ENCODE measurements at regions not wholly inside any gene's neighbourhood (a gene's known extent, or its start where the extent isn't known, plus 50 kb on each side); places are given as distances from the start of the nearest gene placed in this dataset.

DNA sequence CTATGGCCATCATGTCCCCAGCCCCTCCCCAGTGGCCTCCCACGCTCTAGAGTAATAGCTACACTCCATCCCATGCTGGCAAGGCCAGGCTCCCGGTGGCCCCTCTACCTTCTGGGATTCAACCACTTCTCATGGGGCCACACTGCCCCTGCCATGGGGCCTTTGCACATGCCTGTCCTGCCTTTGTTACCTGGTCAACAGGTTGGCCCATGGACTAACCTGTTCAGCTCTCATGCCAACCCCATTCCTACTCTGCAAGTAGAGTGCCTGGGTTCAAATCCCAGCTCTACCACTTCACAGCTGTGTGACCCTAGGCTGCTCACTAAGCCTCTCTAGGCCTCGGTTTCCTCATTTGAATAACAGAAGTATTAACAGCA lies 98.5 kb downstream of the RFLNA start:
- no peak for DNase-seq

DNA sequence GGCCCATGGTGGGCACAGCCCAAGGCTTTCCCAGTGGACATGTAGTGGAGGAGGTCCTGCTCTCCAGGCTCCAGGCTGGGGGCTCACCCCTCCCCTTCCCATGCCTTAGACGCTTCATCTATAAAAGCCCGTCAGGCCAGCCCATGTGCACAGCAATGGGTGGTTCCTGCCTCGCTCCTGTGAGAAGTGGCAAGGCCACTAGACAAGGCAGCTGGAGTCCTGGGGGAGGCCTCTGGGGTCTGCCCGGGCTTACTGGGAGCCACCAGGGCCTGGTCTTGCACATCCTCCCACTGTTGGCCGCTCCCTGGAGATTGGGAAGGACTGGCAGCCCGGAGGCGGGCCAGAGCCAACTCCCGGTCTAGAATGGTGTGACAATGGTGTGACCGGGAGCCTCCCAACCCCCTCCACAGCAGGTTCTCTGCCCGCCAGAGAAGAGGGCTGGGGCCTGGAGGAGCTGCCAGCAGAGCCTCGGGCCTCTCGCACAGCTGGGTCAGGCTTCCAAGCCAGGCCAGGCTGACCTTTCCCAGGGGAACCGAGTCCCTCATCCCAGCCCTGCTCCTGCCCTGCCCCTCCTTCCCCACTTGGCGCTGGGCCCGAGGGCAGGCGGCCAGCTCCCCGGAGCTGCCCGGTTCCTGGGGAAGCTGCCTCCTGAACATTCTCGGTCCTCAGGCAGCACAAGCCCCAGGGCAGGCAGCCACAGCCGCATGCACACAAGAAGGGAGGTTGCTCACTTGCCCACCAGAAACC lies 97.9 kb downstream of the RFLNA start:
- peak; percentile 87 for DNase-seq

DNA sequence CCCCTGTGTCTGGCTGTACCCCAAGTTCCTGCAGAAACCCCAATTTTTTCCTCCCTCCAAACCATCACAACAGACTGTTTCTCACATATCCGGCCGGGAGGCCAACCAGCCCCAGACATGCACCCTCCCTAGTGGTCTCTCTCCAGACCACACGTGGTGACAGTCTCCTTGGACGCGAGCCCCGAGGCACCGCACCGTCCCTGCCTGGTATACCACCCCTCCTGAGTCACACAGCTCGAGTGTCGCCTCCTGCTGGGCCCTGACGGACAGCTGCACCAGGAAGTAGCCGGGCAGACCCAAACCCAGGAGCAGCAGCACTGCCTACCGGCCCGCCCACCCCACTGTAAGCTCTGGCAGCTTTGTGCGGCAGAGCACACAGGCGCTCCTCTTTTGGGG lies 97.4 kb downstream of the RFLNA start:
- peak; percentile 94 for DNase-seq

DNA sequence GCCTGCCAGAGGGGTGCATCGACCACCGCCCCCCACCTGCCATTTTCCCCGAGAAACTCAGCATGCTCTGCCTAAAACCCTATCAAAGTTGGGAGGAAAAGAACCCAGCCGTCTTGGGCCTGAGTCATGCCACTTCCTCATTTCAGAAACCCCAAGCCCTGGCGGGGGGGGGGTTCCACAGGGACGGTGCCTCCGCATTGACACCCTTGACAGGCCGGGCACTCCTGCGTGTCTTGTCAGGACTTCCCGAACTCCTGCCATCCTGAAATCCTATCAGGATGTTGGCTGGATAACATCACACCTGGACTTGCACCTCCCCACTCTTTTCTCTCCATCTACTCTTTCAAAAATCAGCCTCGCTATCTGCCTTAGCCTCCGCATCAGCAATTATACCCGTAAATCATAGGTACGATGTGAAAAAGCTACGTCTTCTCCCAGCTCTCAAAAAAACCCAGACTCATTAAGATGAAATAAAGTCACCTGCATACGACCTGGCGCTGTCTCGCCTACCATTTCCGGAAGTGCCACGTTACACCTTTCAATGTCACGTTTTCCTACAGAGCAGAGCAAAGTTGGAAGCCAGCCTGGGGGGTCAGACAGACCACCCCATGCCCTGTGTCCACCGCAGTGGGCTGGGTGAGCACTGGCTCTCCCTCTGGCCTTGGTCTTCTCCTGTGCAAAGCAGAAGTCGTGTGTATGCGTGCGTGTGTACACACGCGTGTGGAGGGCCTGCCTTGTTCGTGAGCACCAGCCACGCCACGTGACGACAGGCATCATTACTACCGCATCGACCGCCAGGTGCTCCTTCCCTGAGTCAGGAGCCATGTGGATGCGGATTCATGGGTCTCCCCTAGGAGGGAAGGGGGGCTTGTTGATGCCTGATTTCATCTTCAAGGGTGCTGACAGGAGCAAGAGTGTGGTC lies 96.7 kb downstream of the RFLNA start:
- peak; percentile 63 for DNase-seq

DNA sequence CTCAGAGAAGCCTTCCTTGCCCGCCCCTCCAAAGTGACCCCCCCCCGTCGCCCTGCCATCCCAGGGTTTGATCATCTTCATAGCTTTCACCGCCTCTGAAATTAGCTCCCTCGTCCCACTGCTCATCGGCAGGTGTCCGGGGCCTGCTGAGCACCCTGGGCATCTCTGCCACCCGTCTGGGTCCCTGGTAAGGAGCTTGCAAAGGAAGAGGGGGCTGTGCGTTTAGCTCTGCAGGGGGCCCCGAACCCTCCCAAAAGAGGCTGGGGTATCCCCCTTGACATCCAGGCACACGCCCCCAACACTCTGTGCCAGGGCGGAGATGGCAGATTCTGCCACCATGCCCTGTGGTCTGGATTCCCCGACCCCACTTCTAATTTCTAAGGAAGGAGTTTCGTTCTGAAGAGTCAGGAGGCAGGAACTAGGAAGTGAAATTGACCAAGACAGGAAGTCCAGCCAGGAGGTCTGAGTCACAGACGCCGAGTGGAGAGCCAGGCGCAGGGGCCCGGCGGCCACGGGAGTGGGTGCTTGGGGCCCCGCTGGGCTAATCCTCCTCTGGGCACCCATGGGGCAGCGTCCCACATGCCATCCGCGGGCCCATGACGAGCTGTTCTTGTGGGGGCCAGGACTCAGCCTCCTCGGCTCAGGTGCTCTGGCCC lies 95.7 kb downstream of the RFLNA start:
- DNase-seq, result peak; percentile 71

DNA sequence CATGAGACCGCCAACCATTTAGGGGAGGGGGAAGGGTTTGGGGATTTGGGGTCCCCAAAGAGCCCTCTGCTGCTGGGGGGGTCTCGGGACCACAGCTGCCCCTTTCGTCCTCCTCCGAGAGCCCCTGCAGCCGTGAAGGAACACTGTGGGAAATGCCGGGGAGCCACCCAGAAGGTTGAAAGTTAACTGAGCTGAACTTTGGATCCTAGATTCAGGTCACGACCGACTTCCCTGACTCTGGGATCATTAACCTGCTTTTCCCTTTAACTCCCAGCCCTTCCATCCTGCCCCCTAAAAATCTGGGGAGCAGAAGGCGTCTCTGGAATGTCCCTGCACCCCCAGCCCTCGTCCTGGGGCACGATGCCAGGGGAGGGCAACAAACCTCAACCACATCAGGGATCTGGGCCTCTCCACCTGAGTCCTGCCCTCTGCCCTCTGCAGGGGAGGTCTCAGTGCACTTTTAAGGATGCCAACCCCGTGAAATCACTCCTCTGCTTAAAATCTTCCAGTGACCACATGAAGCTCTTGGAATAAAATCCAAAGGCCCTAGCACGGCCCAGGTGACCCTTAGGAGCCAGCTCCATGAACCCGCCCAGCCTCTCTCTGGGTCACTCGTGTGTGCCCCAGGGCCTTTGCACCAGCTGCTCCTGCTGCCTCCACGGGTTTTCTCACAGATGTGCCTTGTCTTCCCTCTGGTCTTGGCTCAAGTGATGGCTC lies 95.0 kb downstream of the RFLNA start:
- no peak for DNase-seq

DNA sequence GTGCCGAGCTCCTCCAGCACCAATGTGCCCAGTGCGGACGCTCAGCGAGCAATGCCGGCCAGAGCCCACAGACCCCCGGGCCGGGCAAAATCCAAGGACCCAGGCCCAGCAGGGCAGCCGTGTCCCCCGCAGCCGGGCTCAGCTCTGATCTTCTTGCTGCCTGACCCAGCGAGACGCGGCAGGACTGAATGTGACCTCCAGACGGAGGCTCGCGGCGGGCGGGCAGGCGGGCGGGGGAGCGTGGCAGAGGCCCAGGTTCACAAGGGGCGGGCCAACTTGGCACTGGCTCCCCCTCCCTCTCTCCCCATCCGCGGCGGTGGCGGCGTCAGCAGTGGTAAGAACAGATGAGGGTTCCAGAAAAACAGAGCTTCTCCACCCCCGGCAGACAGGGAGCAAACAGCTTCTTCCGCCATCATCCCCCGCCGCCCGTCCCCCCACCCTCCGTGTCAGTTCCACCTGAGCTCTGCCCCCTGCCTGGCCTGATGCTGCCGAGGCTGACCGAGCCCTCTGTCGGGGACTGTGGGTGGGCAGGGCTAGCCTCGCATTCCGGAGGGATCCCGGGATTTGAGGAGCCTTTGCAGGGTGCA lies 94.3 kb downstream of the RFLNA start:
- peak; percentile 86 for DNase-seq

DNA sequence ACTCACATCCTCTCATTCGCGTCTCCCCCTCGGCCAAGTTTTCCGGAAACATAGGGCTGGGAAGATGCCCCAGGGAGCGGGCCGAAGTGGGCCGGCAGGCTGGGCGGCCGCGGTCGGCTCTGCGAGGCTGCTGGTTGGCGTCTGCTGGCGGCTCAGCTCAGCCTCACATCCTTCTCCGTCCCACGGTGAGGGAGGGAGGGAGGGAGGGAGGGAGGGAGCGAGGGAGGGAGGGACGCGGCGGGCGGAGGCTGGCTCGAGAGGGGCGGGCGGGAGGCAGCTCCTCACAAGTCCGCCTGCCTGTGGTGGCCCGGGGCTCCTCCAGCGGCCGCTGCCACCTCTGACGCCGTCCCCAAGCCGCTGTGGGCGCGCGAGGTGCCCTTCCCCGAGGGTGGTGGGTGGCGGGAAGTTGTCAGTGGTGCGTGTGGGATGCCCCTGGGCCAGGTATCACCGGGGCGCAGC lies 93.8 kb downstream of the RFLNA start:
- DNase-seq, result peak; percentile 90

DNA sequence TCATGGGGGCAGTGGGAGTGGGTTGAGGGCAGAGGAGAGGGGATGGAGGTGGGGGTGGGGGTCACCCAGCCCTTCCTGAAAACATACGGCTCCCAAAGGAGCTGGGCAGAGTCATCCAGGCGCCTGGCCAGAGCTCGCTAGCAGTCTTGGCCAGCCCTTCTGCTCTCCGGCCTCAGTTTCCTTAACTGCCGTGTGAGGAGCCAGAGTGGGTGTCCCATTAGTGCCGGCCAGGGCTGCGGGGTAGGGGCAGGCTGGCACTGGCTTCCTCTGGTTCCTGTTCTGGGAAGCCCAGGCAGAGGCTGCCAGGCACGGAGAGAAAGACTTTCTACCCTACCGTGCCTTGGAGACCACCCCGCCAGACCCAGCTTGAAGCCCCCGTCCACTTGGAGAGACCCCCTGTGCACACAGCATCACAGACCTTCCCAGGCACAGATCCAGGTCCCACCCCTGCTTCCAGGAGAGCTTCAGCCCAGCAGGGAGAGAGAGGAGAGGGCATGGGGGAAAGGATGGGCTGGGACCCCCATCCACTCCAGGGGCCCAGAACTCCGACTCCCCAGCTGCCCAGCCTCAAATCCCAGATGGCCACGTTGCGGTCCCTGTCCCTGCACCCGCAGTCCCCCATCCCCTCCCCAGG lies 93.3 kb downstream of the RFLNA start:
- no peak for DNase-seq

DNA sequence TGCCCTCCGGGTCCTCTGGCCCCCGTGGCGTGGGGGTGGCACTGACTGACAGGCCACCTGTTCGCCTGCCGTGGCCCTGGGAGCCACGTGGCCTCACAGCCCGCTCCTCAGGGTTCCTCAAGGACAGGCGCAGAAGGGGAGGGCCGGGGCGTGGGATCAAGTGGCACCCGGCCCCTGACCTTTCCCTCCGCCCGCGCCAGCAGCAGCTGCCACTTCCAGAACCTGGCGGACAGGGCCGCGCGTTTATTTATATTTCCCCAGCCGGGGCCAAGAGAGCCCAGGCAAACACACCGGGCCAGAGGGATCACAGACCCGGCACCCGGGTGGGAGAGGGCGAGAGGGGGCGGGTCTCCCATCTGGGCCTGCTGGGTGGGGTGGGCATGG lies 92.6 kb downstream of the RFLNA start:
- no peak for DNase-seq

DNA sequence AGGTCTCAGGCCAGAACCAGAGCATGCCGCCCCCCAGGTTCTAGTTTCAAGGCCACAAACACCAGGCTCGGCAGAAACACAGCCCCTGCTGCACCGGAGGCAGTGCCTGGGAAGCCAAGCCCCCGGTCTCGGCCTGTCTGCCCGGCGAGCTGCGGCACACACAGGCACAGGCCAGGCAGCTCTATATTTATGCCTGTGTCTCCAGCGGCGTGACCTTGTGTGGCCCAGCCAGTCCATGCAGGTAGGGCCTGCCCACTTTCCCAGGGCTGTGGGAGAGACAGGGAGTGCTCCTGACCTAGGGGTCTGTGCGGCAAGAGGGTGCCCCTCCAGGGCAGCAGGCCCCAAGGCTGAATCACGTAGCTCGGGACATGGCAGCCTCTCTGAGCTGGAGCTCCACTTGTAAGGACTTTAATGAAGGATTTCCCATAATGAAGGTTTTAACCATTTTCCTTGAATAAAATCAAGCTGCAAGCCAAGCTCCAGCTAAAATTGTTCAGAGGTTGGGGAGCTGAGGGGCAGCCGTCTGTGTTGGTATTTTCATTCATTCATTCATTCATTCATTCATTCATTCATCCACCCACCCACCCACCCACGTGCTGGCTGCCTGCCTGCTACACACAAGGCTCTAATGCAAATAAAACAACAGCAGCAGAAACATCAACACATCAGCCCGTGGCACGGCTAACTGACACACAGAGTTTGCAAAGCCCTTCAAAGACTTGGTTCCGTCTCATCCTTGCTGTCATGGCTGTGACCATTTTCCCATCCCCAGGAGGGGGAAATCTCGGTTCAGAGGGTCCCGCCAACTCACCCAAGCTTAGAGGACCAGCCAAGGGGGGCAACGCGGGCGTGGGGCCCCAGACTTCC lies 92.0 kb downstream of the RFLNA start:
- DNase-seq, result no peak

DNA sequence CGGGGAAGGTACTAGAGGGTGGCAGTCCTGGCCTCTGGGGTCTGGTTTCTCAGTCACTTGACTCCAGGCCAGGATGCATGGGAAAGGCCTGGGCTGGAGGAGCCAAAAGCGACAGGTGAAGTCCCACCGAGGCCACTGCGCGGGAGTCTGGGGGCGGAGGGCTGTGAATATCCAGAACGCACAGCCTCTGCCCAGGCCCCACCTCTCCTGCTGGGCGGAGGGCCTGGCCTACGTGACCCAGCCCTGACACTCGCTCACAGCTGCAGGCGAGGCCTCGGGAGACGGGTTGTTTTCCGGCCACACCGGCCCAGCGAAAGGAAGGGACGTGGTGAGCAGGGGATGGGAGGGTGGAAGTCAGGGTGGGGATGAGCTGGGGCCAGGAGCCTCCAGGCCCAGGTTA lies 91.2 kb downstream of the RFLNA start:
- peak; percentile 51 for DNase-seq

DNA sequence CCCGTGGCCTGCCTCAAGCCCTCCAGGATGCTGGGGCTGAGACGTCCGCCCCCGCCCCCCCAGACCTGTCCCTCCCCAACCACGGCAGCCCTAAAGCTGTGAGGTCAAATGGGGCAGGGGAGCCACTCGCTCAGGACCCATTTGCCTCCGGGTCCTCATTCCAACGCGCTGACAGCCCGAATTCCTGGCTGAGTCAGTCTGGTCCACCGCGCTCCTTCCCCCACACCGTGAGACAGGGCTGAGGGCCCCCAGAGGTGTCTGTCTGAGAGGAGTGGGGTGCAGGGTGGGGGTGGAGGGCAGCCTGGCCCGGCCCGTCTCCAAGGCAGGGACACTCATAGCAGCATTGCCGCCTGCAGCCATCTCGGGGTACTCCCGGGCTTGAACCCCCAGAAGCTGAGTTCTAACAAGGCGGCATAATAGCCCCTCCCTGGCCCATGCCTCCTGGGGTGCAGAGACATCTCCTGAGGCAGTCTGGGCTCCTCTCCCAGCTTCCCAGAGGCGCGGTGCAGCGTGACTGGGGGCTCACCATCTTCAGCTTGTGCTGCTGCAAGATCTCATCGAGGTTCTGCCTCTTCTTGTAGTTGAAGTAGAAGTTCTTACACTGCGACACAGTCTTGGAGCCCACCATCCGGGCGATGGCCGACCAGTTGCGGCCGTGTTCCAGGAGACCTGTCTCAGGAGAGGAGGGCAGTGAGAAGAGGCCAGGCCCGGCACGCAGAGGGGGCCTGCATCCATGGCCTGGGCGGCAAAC lies 90.5 kb downstream of the RFLNA start:
- peak; percentile 93 for DNase-seq

DNA sequence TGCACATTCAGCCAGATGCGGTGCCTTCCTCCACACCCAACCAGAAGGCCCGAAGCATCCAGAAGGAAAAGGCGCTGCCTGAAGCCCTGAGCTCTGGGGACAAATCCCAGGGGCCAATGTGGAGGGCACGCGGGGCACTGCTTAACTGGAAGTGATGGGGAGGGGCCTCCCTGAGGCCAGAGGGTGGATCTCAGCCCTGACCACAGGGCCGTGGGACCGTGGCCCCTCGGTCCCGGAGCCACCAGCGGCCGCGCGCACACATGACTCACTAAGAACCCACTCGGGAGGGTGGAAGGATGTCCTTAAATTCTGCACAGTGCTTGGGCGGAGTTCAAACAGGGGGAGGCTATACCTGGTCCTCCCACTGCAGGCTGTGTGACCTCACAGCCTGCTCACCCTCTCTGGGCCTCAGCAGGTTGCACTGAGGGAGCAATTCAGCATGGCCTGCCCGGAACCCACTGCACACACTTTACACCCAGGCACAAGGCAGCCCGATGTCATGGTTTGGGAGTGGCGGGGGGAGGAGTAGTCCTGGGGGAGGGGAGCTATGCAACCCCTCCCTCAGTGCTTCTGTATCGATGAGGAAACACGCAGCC lies 89.5 kb downstream of the RFLNA start:
- DNase-seq, result no peak

DNA sequence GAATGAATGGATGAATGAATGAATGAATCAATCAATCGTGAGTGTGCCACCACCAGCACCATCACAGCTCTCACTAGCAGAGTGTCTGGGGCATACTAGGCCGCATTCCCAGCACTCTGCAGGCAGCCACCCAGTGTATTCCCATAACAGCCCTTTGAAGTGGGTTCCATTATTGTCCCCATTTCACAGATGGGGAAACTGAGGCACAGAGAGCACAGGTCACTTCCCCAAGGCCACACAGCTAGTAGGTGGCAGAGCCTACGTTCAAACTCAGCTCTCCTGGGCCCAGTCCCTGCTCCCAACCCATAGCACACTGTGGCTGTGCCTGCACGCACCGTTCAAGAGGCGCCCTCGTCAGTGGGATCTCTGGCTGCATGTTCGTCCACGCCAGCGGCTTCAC lies 88.1 kb downstream of the RFLNA start:
- DNase-seq, result no peak

DNA sequence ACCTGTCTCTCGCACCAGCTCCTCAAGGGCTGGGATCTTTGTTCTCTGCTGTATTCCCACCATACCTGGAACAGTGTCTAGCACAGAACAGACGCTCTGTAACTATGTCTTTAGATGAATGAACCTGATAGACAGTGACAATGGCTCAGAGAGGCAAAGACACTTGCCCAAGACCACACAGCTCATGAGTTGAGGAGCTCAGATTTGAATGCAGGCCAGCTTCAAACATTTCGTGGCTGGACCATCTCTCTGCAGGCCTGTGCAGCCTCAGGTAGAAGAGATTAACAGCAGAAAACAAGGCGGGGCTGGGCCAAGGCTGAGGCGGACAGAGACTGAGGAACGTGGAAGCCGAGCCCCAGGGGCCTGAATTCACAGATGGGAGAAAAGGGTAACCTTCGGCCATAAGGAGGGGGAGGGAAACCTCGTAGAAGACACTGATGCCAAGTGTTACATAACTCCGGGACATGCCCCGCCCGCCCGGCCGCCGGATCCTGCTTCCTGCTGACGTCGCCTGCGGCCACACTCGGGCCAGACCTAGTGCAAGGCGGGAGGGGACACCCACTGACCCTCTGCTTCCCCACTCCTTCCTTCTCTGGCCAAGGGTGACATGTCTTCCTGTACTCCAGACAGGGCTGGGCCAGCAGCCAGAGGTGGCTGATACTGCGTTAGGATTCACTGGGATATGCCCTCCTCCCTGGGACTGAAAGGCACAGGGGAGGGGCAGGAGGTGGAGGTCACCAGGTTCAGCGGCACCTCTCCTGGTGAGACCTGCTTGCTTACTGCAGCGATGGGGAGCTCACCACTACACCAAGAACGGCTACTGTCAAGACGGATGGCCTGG lies 86.8 kb downstream of the RFLNA start:
- peak; percentile 29 for DNase-seq

DNA sequence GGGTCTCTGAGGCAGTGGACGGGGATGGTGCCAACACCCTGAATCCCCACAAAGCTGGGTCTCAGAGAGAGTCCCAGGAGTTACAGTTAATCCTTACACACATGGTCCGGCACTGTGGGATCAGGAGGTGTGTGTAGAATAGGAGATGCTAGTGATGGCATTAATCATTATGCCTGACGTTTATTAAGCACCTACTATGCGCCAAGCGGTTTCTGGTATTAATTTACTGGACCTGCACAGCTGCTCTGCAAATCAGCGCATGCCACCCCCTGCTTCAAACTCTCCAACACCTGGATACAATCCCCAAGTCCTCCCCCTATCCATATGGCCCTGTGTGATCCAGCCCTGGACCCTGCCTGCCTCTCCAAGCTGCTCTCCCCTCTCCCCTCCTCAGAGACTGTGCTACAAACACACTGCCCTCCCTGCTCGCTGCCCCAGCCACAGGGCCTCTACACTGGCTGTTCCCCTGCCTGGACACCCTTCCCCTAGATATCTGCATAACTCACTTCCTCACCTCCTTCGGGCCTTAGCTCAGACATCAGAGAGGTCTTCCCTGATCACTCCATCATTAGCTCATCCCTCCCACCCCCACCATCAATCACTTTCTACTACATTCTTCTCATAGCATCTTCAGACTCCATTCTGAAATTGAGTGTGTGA lies 86.0 kb downstream of the RFLNA start:
- DNase-seq, result no peak

Data from fibroblast of skin of scalp (primary cell).